ENCODE measurements at regions not wholly inside any gene's neighbourhood (a gene's known extent, or its start where the extent isn't known, plus 50 kb on each side); places are given as distances from the start of the nearest gene placed in this dataset.

DNA sequence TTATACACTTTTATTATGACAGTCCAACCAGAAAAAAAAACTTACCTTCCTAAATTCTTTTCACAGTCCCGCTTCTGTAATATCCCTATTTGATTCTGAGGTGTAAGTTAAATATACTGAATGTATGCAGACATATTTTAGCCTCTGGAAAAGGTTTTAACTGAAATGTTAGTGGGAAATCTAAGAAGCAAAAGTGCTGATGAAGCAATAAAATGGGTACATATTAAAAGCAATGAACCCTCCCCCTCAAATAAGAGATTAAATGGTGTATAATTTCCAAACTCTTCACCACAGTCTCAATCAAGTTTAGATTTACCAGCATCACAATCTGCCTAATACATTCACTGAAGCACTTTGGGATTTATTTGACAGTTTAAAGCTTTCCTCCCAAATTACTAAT, 688.3 kb upstream of the DIAPH2 start:
- Histone ChIP-seq H3K9me3 (ENCODE audit: control insufficient read depth, low read length) (no peaks in the 10 kb centered on the region), H3K27ac (ENCODE audit: insufficient read depth, low read depth, low read length, poor library complexity, severe bottlenecking) (no peak overlapping the region), H3K36me3 (ENCODE audit: control insufficient read depth, insufficient read depth, low read length) (no peaks in the 10 kb centered on the region), H3K27me3 (ENCODE audit: control insufficient read depth, insufficient read depth, low read length, poor library complexity, severe bottlenecking) (no peaks in the 10 kb centered on the region), H3K4me3 (ENCODE audit: insufficient read depth, low read depth, low read length) (no peak overlapping the region), H3K4me1 (ENCODE audit: control insufficient read depth, insufficient read depth, low read length) (no peaks in the 10 kb centered on the region)
- no CpG with 5 or more reads among the region's 1 CpG for WGBS, 2 experiments

DNA sequence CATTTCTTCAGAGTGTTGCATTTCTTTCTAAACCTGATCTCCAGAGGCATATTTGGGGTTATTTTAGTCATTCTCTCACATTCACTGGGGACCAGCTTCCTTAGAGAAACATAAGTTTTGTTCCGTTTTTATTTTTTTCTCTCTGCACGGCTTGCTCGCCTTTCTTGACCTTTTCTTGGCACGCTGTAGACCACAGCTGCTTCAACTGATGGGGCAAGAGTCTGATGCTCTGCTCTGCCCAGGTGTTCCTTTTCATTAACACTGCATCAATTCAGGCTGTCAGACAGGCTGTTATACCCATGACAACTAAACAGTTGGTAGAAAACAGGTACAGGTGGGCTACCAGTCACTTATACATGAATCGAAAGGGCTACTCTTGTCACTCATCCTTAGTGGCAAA, 682.2 kb upstream of the DIAPH2 start:
- H3K36me3 ChIP-seq (ENCODE audit: control insufficient read depth, insufficient read depth, low read length) = no peaks in the 10 kb centered on the region
- H3K4me3 ChIP-seq (ENCODE audit: insufficient read depth, low read depth, low read length) = no peak overlapping the region

DNA sequence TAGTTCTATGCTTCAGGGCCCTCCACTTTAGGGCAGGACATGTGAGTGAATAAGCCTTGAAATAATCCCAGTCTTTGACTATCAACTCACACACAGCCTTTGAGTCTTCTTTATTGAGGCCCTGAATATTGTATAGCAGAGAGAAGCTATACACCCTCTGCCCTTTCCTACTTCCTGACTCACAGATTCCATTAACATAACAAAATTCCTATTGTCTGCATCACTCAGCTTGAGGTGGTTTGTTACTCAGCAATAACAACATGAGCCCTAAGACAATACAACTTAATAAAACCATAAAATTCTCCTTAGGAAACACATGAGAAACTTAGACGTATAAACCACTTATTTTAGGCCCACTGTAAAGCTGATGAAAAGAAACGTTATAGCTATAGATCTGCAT, 680.3 kb upstream of the DIAPH2 start:
- no peaks in the 10 kb centered on the region for H3K36me3 ChIP-seq (ENCODE audit: control insufficient read depth, insufficient read depth, low read length)
- no peaks in the 10 kb centered on the region for H3K27me3 ChIP-seq (ENCODE audit: control insufficient read depth, insufficient read depth, low read length, poor library complexity, severe bottlenecking)
- H3K27ac ChIP-seq (ENCODE audit: insufficient read depth, low read depth, low read length, poor library complexity, severe bottlenecking) = no peak overlapping the region
- H3K4me3 ChIP-seq (ENCODE audit: insufficient read depth, low read depth, low read length) = no peak overlapping the region
- no peaks in the 10 kb centered on the region for H3K4me1 ChIP-seq (ENCODE audit: control insufficient read depth, insufficient read depth, low read length)
- 74 to 100% methylated on average over 1 to 2 of the region's 2 CpGs for WGBS, 2 experiments
- no peaks in the 10 kb centered on the region for H3K9me3 ChIP-seq (ENCODE audit: control insufficient read depth, low read length)

More for the DNA sequence above, 682.2 kb upstream of the DIAPH2 start:
- H3K4me1 ChIP-seq (ENCODE audit: control insufficient read depth, insufficient read depth, low read length) = no peaks in the 10 kb centered on the region
- H3K27ac ChIP-seq (ENCODE audit: insufficient read depth, low read depth, low read length, poor library complexity, severe bottlenecking) = no peak overlapping the region
- WGBS, 2 experiments = 92 to 98% methylated on average over 4 to 5 of the region's 5 CpGs
- no peaks in the 10 kb centered on the region for H3K9me3 ChIP-seq (ENCODE audit: control insufficient read depth, low read length)
- no peaks in the 10 kb centered on the region for H3K27me3 ChIP-seq (ENCODE audit: control insufficient read depth, insufficient read depth, low read length, poor library complexity, severe bottlenecking)

DNA sequence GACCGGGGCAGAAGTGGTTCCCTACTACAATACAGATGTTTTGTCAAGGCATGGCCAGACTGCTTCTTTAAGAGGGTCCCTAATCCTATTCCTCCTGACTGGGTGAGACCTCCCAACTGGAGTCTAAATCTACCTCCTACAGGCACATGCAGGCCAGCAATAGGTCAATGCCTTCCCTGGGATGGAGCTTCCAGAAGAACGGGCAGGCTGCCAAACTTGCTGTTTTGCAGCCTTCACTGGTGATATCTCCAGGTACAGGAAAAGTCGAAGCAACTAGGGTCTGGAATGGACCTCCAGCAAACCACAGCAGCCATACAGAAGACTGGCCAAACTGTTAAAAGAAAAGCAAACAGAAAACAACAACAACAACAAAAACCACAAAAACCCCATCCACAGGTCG, 678.4 kb upstream of the DIAPH2 start:
- WGBS, 2 experiments = 87 to 96% methylated on average over 4 of the region's 4 CpGs
- no peaks in the 10 kb centered on the region for H3K4me1 ChIP-seq (ENCODE audit: control insufficient read depth, insufficient read depth, low read length)
- H3K27me3 ChIP-seq (ENCODE audit: control insufficient read depth, insufficient read depth, low read length, poor library complexity, severe bottlenecking) = no peaks in the 10 kb centered on the region
- H3K9me3 ChIP-seq (ENCODE audit: control insufficient read depth, low read length) = no peaks in the 10 kb centered on the region
- no peak overlapping the region for H3K27ac ChIP-seq (ENCODE audit: insufficient read depth, low read depth, low read length, poor library complexity, severe bottlenecking)
- no peaks in the 10 kb centered on the region for H3K36me3 ChIP-seq (ENCODE audit: control insufficient read depth, insufficient read depth, low read length)
- no peak overlapping the region for H3K4me3 ChIP-seq (ENCODE audit: insufficient read depth, low read depth, low read length)

DNA sequence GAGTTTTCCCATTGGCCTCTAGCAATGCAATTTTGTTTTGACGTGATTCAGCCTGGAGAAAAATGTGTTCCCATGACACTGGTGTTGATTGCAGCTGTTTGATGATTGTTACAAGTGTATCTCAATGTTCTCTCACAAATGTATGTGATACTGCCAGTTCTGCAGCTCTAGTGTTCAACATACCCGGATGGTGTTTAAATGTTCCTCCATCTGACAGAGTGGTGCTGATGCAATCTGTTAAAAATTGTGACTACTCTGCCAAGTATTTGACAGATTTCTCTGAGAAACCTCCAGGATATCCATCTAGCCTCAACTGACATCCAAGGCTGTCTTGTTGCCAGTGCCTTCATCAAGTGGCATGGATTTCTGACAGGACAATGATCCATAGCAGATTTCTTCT, 657.2 kb upstream of the DIAPH2 start:
- H3K36me3 ChIP-seq (ENCODE audit: control insufficient read depth, insufficient read depth, low read length) = no peaks in the 10 kb centered on the region

DNA sequence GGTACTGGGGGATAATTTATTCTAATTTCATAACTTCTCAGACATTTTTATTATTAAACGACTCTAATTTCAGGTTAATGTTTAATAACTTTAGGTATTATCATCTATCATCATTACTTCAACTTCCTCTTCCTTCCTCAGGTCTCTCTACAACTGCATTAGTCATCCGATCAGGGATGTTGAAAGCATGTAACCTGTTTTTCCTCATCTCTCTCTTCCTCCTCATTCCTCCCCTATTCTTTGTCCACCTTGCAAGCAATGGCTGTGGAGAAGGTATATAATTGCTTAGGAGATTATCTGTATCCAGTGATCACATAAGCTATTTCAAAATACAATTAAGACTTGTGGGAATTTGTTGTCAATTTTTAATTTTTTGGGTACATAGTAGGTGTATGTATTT, 632.6 kb upstream of the DIAPH2 start:
- Histone ChIP-seq H3K36me3 (ENCODE audit: control insufficient read depth, insufficient read depth, low read length) (no peaks in the 10 kb centered on the region), H3K4me3 (ENCODE audit: insufficient read depth, low read depth, low read length) (no peak overlapping the region), H3K9me3 (ENCODE audit: control insufficient read depth, low read length) (no peaks in the 10 kb centered on the region), H3K27ac (ENCODE audit: insufficient read depth, low read depth, low read length, poor library complexity, severe bottlenecking) (no peak overlapping the region), H3K4me1 (ENCODE audit: control insufficient read depth, insufficient read depth, low read length) (no peaks in the 10 kb centered on the region), H3K27me3 (ENCODE audit: control insufficient read depth, insufficient read depth, low read length, poor library complexity, severe bottlenecking) (no peaks in the 10 kb centered on the region)
- 100% methylated on average over 1 of the region's 2 CpGs for WGBS, 2 experiments

More for the DNA sequence above, 657.2 kb upstream of the DIAPH2 start:
- Histone ChIP-seq H3K4me3 (ENCODE audit: insufficient read depth, low read depth, low read length) (no peak overlapping the region), H3K27me3 (ENCODE audit: control insufficient read depth, insufficient read depth, low read length, poor library complexity, severe bottlenecking) (no peaks in the 10 kb centered on the region), H3K4me1 (ENCODE audit: control insufficient read depth, insufficient read depth, low read length) (no peaks in the 10 kb centered on the region), H3K27ac (ENCODE audit: insufficient read depth, low read depth, low read length, poor library complexity, severe bottlenecking) (no peak overlapping the region), H3K9me3 (ENCODE audit: control insufficient read depth, low read length) (no peaks in the 10 kb centered on the region)
- WGBS, 2 experiments = 94 to 95% methylated on average over 2 of the region's 2 CpGs

DNA sequence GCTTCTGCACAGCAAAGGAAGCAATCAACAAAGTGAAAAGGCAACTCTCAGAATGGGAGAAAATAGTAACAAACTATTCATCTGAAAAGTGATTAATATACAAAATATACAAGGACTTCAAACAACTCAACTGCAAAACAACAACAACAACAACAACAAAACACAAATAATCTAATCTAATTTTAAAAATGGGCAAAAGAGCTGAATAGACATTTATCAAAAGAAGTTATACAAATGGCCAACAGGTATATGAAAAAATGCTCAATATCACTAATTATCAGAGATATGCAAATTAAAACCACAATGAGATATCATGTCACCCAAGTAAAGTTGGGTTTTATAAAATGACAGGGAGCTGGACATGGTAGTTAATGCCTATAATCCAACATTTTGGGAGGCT, 602.8 kb upstream of the DIAPH2 start:
- Histone ChIP-seq H3K27ac (ENCODE audit: insufficient read depth, low read depth, low read length, poor library complexity, severe bottlenecking) (no peak overlapping the region), H3K9me3 (ENCODE audit: control insufficient read depth, low read length) (no peaks in the 10 kb centered on the region), H3K4me3 (ENCODE audit: insufficient read depth, low read depth, low read length) (no peak overlapping the region), H3K4me1 (ENCODE audit: control insufficient read depth, insufficient read depth, low read length) (no peaks in the 10 kb centered on the region), H3K27me3 (ENCODE audit: control insufficient read depth, insufficient read depth, low read length, poor library complexity, severe bottlenecking) (no peaks in the 10 kb centered on the region), H3K36me3 (ENCODE audit: control insufficient read depth, insufficient read depth, low read length) (no peaks in the 10 kb centered on the region)

DNA sequence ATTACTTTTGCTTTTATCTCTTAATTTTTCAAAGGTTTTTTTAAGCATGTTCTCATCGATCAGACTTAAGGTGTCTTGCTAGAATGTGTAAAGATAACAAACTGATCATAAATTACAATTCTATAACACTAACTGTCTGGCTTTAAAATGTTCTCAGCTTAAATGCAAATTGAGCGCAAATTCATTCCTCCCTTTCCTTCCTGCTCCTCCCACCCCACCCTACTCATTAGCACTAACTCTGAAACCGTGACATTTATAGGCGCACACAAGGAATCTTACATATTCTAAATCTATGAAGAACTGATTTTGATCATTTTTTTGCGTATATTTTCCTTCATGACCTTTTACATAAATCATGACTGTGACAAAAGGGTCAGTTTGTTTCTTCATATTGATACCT, 590.0 kb upstream of the DIAPH2 start:
- 84 to 93% methylated on average over 3 to 4 of the region's 5 CpGs for WGBS, 2 experiments
- Histone ChIP-seq H3K27me3 (ENCODE audit: control insufficient read depth, insufficient read depth, low read length, poor library complexity, severe bottlenecking) (no peaks in the 10 kb centered on the region), H3K36me3 (ENCODE audit: control insufficient read depth, insufficient read depth, low read length) (no peaks in the 10 kb centered on the region)

DNA sequence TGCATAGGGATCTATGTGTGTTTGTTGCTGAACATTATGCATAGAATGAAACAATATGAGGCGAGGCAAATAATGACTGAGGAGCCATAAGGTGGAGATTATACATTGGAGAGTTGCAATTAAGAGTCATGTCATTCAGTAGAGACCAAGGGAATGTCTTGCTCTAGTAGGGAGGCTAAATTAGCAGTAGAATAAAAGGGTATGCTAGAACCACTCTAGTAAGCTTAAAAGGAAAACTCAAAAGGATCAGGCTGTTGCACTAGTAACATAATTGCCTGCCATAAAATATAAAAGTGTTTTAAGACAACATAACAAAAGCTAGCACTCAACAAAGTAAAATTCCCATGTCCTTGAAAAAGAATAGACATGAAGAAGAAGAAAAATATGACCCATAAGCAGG, 586.2 kb upstream of the DIAPH2 start:
- no peaks in the 10 kb centered on the region for H3K9me3 ChIP-seq (ENCODE audit: control insufficient read depth, low read length)
- H3K4me3 ChIP-seq (ENCODE audit: insufficient read depth, low read depth, low read length) = no peak overlapping the region
- WGBS, 2 experiments = 95% methylated on average over 1 of the region's 1 CpG
- no peaks in the 10 kb centered on the region for H3K4me1 ChIP-seq (ENCODE audit: control insufficient read depth, insufficient read depth, low read length)
- no peaks in the 10 kb centered on the region for H3K27me3 ChIP-seq (ENCODE audit: control insufficient read depth, insufficient read depth, low read length, poor library complexity, severe bottlenecking)
- H3K36me3 ChIP-seq (ENCODE audit: control insufficient read depth, insufficient read depth, low read length) = no peaks in the 10 kb centered on the region
- no peak overlapping the region for H3K27ac ChIP-seq (ENCODE audit: insufficient read depth, low read depth, low read length, poor library complexity, severe bottlenecking)

More for the DNA sequence above, 590.0 kb upstream of the DIAPH2 start:
- Histone ChIP-seq H3K9me3 (ENCODE audit: control insufficient read depth, low read length) (no peaks in the 10 kb centered on the region), H3K27ac (ENCODE audit: insufficient read depth, low read depth, low read length, poor library complexity, severe bottlenecking) (no peak overlapping the region), H3K4me1 (ENCODE audit: control insufficient read depth, insufficient read depth, low read length) (no peaks in the 10 kb centered on the region), H3K4me3 (ENCODE audit: insufficient read depth, low read depth, low read length) (no peak overlapping the region)

DNA sequence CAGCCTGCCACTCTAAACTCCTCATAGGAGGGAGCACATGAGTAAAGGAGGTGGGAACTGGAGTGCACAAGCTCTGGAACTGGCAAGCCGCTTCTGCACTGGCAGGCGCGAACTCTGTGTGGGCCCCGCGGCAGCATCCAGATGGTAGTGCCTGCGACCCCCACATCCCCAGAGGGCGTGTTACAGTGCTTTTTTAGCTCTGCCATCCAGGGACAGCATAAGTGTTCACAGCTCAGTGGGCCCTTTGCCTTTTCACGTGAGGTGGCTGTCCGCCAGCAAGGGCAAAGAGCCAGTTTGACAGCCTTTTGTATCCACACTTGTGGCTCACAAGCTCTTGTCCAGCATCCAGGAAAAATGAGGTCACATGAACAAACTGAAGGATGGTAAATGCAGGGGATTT, 581.6 kb upstream of the DIAPH2 start:
- no peak overlapping the region for H3K4me3 ChIP-seq (ENCODE audit: insufficient read depth, low read depth, low read length)
- no peaks in the 10 kb centered on the region for H3K36me3 ChIP-seq (ENCODE audit: control insufficient read depth, insufficient read depth, low read length)
- H3K27me3 ChIP-seq (ENCODE audit: control insufficient read depth, insufficient read depth, low read length, poor library complexity, severe bottlenecking) = no peaks in the 10 kb centered on the region
- no peaks in the 10 kb centered on the region for H3K9me3 ChIP-seq (ENCODE audit: control insufficient read depth, low read length)
- H3K27ac ChIP-seq (ENCODE audit: insufficient read depth, low read depth, low read length, poor library complexity, severe bottlenecking) = no peak overlapping the region
- WGBS, 2 experiments = 96 to 97% methylated on average over 9 of the region's 9 CpGs
- no peaks in the 10 kb centered on the region for H3K4me1 ChIP-seq (ENCODE audit: control insufficient read depth, insufficient read depth, low read length)

DNA sequence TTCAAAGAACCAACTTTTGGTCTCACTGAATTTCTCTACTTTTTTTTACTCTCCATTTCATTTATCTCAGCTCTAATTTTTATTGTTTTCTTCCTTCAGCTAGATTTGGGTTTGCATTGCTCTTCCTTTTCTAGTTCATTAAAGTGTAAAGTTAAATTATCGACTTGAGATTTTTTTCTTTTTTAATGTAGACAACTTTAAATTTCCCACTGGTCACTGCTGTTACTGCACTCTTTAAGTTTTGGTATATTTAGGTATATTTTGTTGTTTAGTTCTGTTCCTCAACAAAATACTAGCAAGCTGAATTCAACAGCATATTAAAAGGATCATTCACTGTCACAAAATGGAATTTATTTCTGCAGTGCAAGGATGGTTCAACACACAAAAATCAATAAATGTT, 572.0 kb upstream of the DIAPH2 start:
- Histone ChIP-seq H3K27ac (ENCODE audit: insufficient read depth, low read depth, low read length, poor library complexity, severe bottlenecking) (no peak overlapping the region), H3K27me3 (ENCODE audit: control insufficient read depth, insufficient read depth, low read length, poor library complexity, severe bottlenecking) (no peaks in the 10 kb centered on the region), H3K4me3 (ENCODE audit: insufficient read depth, low read depth, low read length) (no peak overlapping the region), H3K36me3 (ENCODE audit: control insufficient read depth, insufficient read depth, low read length) (no peaks in the 10 kb centered on the region), H3K4me1 (ENCODE audit: control insufficient read depth, insufficient read depth, low read length) (no peaks in the 10 kb centered on the region), H3K9me3 (ENCODE audit: control insufficient read depth, low read length) (no peaks in the 10 kb centered on the region)
- 100% methylated on average over 1 of the region's 1 CpG; no CpG with 5 or more reads in 1 of the 2 experiments for WGBS, 2 experiments
